Lower lobe of right lung (tissue), 2 donors: ENCODE measurements at regions not wholly inside any gene's neighbourhood (a gene's known extent, or its start where the extent isn't known, plus 50 kb on each side); places are given as distances from the start of the nearest gene placed in this dataset.

Experiments used
- ATAC-seq, 2 donors: fragments of 200-7000 bp; cut with Tn5 transposase; one replicate each; pipeline ENCODE4 v1.9.1; 2020 to 2022; ENCODE audit warnings: mild to moderate bottlenecking in 2 of 2, moderate library complexity in 2 of 2
- DNase-seq: peaks from one replicate; pipeline ENCODE4 v3.0.0-alpha.2; 2020
- H3K27ac ChIP-seq: fragments of 200-600 bp; one replicate; pipeline ENCODE4 v1.8.0; 2022
- H3K27me3 ChIP-seq: fragments of 200-600 bp; one replicate; pipeline ENCODE4 v1.8.0; 2022; ENCODE audit warnings: low read depth
- H3K36me3 ChIP-seq: fragments of 200-600 bp; one replicate; pipeline ENCODE4 v1.8.0; 2022; ENCODE audit warnings: mild to moderate bottlenecking
- H3K4me1 ChIP-seq: fragments of 200-600 bp; one replicate; pipeline ENCODE4 v1.8.0; 2022
- H3K4me3 ChIP-seq: fragments of 200-600 bp; one replicate; pipeline ENCODE4 v1.8.0; 2022; ENCODE audit warnings: mild to moderate bottlenecking
- H3K9me3 ChIP-seq: fragments of 200-600 bp; one replicate; pipeline ENCODE4 v1.8.0; 2022
- intact Hi-C: fragments of 100-400 bp; cut with DNase I; formaldehyde crosslinking; loops from one replicate; pipeline ENCODE4 v1.11.0; 2022
- TF ChIP-seq, protein P1 (sequence below): fragments of 200-600 bp; IDR thresholded peaks from one replicate; pipeline ENCODE4 v1.8.0; 2022; ENCODE audit warnings: antibody characterized with exemption, mild to moderate bottlenecking
- donor health status: DM: no; HTN: yes; CAD: no; lungs with severe emphysema.

DNA sequence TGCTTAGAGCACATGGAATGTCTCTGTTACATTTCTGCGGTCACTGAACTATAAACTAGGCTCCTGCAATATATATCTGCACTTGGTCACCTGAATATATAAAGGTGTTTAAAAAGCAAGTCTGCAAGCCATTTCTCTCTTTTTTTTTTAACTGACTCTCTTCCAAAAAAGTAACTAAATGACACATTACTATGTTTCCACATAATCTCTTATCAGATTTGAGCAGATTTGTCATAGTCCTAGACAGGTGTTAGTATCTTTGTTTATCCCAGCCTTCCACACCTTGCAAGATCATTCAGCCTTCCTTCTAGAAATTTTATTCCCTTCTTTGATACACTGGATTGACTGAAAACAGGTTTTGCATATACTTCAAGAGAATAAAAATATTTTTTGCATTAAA is 86.7 kb upstream of the KLF7 start:
- intact Hi-C loops, result no loop called here
- Histone ChIP-seq H3K36me3 (no peaks in the 10 kb centered on the region), H3K27ac (no peak overlapping the region), H3K4me1 (peaks cover 31% of the 10 kb centered on the region), H3K9me3 (no peaks in the 10 kb centered on the region), H3K27me3 (no peaks in the 10 kb centered on the region), H3K4me3 (no peak overlapping the region)
- ATAC-seq (no peak), DNase-seq (no peak)
- TF ChIP-seq, protein P1, sequence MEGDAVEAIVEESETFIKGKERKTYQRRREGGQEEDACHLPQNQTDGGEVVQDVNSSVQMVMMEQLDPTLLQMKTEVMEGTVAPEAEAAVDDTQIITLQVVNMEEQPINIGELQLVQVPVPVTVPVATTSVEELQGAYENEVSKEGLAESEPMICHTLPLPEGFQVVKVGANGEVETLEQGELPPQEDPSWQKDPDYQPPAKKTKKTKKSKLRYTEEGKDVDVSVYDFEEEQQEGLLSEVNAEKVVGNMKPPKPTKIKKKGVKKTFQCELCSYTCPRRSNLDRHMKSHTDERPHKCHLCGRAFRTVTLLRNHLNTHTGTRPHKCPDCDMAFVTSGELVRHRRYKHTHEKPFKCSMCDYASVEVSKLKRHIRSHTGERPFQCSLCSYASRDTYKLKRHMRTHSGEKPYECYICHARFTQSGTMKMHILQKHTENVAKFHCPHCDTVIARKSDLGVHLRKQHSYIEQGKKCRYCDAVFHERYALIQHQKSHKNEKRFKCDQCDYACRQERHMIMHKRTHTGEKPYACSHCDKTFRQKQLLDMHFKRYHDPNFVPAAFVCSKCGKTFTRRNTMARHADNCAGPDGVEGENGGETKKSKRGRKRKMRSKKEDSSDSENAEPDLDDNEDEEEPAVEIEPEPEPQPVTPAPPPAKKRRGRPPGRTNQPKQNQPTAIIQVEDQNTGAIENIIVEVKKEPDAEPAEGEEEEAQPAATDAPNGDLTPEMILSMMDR, result no peak

DNA sequence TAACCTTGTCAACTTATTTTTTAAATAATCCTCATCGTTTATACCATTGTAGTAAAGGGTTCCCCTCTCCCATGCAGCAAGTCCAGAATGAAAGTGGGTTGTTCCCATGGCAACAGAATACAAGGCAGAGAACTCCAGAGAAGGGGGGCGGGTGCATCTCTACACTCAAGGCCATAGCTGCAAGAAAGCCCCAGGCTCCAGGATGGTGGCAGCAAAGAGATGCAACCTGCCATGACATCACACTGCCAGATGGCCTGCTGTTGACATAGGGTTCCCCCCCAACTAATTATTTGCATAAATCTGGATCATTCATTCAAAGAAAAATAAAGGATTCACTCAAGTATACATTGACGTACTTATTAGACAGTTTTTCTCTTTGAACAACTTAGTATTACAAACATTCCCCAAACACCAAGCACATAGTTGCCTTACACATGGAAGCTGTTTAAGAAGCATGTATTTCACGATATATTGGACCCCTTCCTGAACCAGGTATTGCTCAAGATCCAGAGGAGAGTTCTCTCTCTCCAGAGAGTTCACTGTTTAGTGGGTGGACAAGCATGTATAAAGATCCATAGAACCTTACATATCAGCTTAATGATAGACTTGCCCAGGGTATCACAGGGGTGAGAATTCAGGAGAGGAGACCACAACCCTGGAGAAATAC is 87.4 kb upstream of the KLF7 start:
- no peaks in the 10 kb centered on the region for H3K27me3 ChIP-seq
- no peak overlapping the region for H3K4me3 ChIP-seq
- DNase-seq (no peak), ATAC-seq (no peak)
- no peak overlapping the region for H3K27ac ChIP-seq
- peaks cover 38% of the 10 kb centered on the region for H3K4me1 ChIP-seq
- TF ChIP-seq, protein P1, result no peak
- H3K9me3 ChIP-seq, result no peaks in the 10 kb centered on the region
- intact Hi-C loops, result no loop called here
- no peaks in the 10 kb centered on the region for H3K36me3 ChIP-seq

DNA sequence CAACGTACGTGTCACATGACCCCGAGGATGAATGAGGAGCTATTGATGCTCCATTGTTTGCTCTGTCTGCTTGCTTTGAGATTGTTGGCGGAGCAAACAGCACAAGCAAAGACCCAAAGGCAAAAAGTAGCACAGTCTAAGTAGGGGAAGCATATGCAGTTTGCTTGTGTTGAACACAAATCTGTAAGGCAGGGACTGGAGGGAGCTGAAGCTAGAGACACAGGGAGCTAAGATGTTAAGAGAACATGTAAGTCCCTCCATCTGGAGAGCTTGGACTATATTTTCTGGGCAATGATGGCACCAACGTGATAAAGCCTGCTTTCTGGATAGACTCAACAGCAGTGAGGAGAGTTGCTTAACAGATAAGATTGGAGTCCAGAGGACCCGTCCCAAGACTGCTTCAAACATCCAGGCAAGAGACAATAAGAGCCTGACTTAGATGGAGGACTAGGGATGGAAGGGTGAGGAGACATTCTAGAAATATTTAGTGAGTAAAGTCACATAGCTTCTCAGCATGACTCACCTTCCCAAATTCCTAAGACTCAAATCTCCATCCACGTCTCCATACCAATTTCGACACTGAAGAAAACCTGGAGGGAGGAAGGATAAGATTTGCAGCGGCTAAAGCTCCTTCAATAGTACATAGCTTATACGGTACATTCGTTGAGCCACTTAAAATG is 88.1 kb upstream of the KLF7 start:
- H3K36me3 ChIP-seq, result no peaks in the 10 kb centered on the region
- H3K4me1 ChIP-seq, result peaks cover 45% of the 10 kb centered on the region
- ATAC-seq, result no peak
- DNase-seq, result no peak
- intact Hi-C loops, result no loop called here
- H3K27ac ChIP-seq, result no peak overlapping the region
- TF ChIP-seq, protein P1, result no peak
- no peaks in the 10 kb centered on the region for H3K27me3 ChIP-seq
- no peak overlapping the region for H3K4me3 ChIP-seq
- no peaks in the 10 kb centered on the region for H3K9me3 ChIP-seq

DNA sequence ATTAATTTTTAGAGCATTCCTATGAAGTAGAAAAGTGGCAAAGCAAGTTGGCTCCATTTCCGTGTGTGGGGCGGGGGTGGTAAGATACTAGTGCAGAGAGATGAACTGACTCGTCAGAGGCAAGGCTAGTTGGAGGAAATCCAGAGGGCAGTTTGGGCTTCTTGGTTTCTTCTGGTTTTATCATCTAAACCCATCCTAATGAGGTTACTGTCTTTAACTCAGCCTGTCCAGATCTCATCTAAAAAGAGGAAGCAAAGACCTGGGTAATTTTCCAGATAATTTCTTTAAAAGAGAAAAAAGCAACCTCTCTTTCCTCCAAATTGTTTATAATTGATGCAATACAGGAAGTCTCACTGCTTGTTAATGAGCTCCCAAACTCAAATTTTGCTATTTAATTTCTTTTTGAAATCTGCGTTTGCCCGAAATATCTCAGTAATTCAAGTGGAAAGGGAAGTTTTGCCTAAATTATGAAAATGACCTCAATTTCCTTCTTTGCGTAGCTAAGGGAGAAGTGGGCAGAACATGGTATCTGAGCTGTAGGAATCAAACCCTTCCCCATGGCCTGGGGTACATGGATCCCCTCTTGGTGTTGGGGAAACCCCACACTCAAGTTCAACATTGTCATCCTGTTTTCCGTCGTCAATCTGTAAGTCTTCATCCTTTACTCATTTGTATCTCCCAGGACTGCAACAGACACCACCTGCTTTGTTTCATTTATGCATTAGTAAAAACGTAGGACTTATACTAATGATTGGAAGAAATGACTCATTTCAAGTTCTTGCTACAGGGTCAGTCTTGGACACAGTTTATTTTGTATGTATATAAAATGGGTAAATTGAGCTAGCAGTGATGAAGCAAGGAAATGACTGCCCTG is 89.1 kb upstream of the KLF7 start:
- no peak for DNase-seq
- H3K27me3 ChIP-seq, result no peaks in the 10 kb centered on the region
- peaks cover 53% of the 10 kb centered on the region for H3K4me1 ChIP-seq
- H3K36me3 ChIP-seq, result no peaks in the 10 kb centered on the region
- peak overlapping the region; percentile 48 for H3K27ac ChIP-seq
- no peaks in the 10 kb centered on the region for H3K9me3 ChIP-seq
- no peak overlapping the region for H3K4me3 ChIP-seq
- intact Hi-C loops, result no loop called here
- TF ChIP-seq, protein P1, result no peak
- ATAC-seq, result no peak

DNA sequence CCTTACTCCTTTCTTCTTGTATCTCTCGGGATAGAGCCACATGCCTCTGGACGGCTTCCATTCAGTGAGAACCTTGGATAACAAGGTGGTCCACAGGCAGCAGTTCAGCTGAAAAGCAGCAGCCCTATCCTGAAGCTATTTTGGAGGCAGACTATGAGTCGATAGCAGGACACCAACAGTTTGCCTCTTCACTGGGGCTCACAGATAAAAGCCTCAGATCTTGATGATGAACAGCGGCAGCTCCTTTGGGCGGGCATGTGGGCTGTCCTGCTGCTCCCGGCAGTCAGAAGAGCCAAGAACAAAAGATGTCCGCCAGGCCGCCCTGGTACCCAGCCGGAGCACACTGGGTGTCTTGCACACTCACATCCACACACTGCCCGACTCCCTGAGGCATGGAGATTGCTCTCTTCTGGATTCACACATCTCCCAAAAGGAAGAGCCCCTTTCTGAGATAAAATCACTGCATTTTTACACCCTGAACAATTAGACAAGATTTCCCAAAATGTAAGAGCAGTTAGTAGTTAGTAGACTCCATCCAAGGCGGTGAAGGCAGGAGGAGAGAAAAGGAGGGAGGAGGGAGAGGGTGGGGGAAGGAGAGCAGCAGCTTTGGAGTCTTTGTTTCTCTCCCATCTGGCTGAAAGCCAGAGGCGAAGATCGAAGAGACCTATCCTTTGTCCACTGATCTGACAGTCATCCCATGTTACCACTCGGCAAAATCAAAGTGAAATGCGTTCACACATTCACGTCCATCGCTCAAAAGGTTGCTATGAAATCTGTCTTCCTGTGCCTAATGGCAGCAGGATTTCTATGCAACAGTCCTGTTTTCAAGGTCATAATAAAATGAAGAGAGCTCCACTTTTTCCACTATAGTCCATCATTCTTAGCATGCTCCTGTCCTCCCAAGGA is 90.1 kb upstream of the KLF7 start:
- no peaks in the 10 kb centered on the region for H3K9me3 ChIP-seq
- H3K27ac ChIP-seq, result no peak overlapping the region
- H3K36me3 ChIP-seq, result no peaks in the 10 kb centered on the region
- H3K4me3 ChIP-seq, result no peak overlapping the region
- peaks cover 53% of the 10 kb centered on the region for H3K4me1 ChIP-seq
- intact Hi-C loops, result no loop called here
- ATAC-seq (no peak), DNase-seq (no peak)
- TF ChIP-seq, protein P1, result no peak
- H3K27me3 ChIP-seq, result no peaks in the 10 kb centered on the region
